Activated T-cell treated with anti-CD3 and anti-CD28 coated beads for 4 hours (primary cell): ENCODE measurements at regions not wholly inside any gene's neighbourhood (a gene's known extent, or its start where the extent isn't known, plus 50 kb on each side); places are given as distances from the start of the nearest gene placed in this dataset.

Experiments used
- DNase-seq: peaks from one replicate; pipeline ENCODE4 v3.0.0-alpha.2; 2020

DNA sequence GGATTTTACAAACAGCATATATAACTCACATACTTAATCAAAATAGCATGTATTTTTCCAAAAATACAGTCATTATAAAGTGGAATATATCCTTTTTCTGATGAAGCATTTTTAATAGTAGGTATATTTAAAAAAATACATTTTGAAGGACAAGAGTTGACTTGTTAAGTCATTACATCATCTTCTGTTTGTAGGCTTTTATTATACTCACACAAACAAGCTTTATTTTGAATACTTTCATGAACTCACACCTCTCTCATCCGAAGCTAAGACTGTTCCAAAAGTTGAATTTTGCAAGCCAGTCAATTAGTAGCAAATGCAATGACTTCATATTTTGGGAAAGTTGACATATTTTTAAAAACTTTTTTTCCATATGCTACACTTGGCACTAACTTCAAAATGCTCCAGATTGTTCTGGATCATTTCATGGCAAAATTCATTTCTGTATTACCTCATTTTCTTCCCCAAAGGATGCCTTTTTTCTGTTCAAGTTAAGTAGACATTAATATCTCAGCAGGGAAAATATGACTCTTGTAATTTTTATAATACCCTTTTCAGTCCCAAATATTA is 68.5 kb upstream of the WDR75 start:
- no peak for DNase-seq

DNA sequence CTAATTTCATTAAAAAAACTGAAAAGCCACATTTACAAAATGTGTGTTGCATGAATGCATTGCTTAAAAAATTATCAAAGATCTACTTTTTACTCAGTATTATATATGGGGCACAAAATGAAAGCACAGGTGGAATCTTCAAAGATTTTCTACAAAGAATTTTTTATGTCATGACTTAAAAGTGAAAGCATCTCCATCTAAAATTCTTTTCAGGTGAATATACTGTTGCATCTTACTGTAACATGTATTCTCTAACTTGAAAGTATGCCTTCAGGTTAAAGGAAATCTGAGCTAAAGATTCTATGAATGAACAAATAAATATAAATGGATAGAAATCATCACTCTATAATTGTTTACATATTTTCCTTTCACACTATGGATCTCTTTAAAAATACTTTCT is 66.8 kb upstream of the WDR75 start:
- no peak for DNase-seq

DNA sequence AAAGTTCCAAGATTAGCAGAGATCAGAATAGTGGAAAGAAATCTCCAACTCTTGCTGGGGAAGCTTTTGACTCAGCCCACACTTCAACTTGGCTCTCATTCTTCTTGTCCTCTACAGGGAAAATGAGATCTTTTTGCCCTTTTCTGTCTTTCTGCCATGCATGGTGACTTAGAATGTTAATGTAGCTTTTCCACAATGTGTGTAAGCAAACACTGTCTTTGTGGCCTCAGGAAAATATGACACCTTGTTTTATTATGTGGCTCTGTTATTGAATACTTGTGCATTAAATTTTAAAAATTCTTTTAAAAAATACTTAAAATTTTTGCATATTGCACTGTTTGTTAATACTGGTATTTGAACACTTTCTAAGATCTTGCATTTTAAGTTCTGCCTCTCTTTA is 65.4 kb upstream of the WDR75 start:
- no peak for DNase-seq

DNA sequence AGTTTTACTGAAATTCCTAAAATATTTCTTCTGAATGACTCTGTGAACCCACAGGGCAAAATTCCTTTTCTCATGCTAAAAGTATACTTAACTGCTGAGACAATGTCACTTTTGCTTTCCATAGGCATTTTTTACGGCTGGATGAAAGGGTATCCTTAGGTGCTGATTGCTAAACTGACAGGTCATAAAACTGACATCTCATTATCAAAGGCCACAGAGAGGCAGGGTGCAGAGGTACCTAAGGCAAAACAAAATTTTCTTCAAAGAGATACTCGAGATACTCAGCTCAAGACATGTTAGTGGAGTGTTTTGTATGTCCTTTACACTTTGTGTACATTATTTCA is 62.0 kb upstream of the WDR75 start:
- no peak for DNase-seq

GRCh38 chr2:189379731-189380261 is 61.5 kb upstream of the WDR75 start:
- no peak for DNase-seq

DNA sequence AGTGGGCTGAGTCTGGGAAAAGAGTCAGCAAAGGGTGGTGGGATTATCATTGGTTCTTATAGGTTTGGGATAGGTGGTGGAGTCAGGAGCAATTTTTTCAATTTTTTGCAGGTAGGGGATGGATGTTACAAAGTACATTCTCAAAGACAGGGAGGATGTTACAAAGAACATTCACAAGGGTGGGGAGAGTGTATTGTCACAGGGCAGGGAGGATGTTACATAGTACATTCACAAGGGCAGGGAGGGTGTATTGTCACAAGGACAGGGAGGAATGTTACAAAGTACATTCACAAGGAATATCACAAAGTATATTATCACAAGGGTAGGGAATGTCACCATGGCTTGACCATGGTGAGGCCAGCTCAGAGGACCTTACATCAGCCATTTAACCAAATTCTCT is 58.6 kb upstream of the WDR75 start:
- DNase-seq, result no peak

GRCh38 chr2:189386741-189387140 is 54.5 kb upstream of the WDR75 start:
- DNase-seq, result no peak

DNA sequence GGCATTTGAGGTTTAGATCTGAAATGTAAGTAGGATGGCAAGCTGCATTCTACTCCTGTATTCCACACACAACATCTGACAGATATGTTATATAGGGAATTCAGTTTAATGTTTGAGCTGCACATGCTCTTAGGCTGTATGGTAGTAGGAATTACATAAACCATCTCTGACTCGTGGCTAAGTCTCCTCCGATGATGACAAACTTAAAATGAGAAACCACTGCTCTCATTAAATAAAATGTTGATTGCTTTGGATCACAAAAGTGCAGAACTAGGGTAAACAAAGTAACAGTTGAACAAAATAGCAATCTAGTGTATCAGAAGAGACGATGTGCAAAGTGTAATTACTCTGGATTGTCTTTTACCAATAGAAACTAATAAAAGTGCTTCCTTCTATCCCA is 50.1 kb upstream of the WDR75 start:
- DNase-seq, result no peak
